SK-N-MC (cell line): ENCODE measurements at regions not wholly inside any gene's neighbourhood (a gene's known extent, or its start where the extent isn't known, plus 50 kb on each side); places are given as distances from the start of the nearest gene placed in this dataset.

Experiments
- EZH2 ChIP-seq: fragments of 200-600 bp; sonication (generic); IDR thresholded peaks from one replicate; pipeline ENCODE4 v1.6.1; 2017; ENCODE audit warnings: antibody characterized with exemption
- FOXP2 ChIP-seq: optimal IDR thresholded peaks from 2 replicates; pipeline ENCODE3; 2011; ENCODE audit warnings: mild to moderate bottlenecking, moderate library complexity; ENCODE audit not compliant: insufficient read depth; ENCODE audit errors: extremely low read length, control extremely low read depth
- POLR2AphosphoS5 ChIP-seq: IDR thresholded peaks from 2 replicates; pipeline ENCODE4 v1.6.1; 2012; ENCODE audit warnings: mild to moderate bottlenecking, low read depth, low read length, borderline replicate concordance

DNA sequence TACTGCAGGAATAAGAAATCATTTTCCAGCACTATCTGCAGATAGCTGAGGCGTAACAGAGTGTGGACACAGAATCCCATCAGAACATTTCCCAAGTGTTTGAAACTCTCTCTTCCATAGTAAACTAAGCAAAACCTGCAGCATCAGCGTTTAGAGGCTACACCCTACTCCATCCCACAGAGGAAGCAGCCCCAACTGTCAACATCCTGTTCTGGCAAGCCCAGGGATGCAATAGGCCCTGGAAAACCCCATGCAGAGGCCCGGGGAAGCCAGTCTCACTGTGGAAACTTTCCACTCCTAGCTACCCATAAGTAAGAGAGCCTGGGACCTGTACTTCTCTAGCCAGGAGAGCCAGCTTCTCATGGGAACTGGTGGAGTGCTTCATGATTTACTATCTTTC is 129.4 kb downstream of the LY86 start:
- no peak for TF ChIP-seq EZH2
- peak; percentile 30; the same call in 1 of the 2 replicates for TF ChIP-seq POLR2AphosphoS5
- no peak for TF ChIP-seq FOXP2
